GM19238 (cell line): ENCODE measurements at regions not wholly inside any gene's neighbourhood (a gene's known extent, or its start where the extent isn't known, plus 50 kb on each side); places are given as distances from the start of the nearest gene placed in this dataset.
"Not testable (repeated sequence)": the region's sequence is repeated elsewhere in the genome, so short reads cannot be mapped to it uniquely, and the experiment has no call there.

Experiments used
- DNase-seq: peaks from one replicate; pipeline ENCODE4 v3.0.0; 2011; ENCODE audit warnings: low spot score; ENCODE audit not compliant: insufficient read length

- DNase-seq, result no peak
Observed at GRCh38 chr10:109663122-109663521, 260.2 kb downstream of the XPNPEP1 start.

DNA sequence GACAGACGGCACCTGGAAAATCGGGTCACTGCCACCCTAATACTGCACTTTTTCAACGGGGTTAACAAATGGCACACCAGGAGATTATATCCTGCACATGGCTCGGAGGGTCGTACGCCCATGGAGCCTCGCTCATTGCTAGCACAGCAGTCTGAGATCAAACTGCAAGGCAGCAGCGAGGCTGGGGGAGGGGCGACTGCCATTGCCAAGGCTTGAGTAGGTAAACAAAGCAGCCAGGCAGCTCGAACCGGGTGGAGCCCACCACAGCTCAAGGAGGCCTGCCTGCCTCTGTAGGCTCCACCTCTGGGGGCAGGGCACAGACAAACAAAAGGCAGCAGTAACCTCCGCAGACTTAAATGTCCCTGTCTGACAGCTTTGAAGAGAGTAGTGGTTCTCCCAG is 270.7 kb downstream of the XPNPEP1 start:
- DNase-seq, result not testable (repeated sequence)

GRCh38 chr10:109650228-109650627 is 273.1 kb downstream of the XPNPEP1 start:
- DNase-seq, result no peak

GRCh38 chr10:109647627-109648026 is 275.7 kb downstream of the XPNPEP1 start:
- DNase-seq, result no peak

DNA sequence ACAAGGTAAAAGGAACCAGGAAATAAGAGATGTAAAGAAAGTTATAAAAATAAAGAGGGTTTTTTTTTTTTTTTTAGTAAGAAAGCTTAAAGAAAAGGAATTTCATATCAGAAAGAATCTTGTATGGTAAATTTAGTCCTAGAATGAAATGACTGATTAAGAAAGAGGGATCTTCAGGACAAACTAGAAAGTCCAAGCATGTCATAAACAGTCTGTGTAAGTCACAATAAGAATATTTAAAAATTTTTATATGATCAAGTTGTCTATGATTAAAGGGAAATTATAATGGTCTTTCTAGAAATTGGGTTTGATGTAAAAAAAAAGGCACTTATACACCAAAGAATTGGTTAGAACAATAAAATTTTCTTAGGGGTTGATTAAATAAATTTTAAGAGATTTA is 289.5 kb downstream of the XPNPEP1 start:
- no peak for DNase-seq

- not testable (repeated sequence) for DNase-seq
Observed at GRCh38 chr10:109633017-109633416, 290.3 kb downstream of the XPNPEP1 start.

DNA sequence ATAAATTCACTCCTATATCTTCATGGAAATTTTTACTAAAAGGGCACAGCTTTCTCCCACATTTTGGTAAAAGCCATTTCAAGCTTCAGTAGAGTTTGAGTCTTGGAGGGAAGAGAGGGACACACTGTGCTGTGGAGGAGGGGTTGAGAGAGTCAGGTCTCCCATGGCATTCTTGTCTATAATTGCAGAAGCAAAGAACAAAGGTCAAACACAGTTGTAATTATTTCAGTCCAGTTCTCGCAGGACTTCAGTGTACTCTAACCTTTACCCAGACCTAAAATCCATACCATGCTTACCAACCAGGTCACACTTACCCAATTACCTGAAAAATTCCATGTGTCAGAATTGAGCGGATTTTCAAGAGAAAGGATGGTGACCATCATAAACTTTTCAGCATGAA is 298.4 kb downstream of the XPNPEP1 start:
- DNase-seq, result no peak

- DNase-seq, result no peak
Observed at GRCh38 chr10:109622566-109622965, 300.7 kb downstream of the XPNPEP1 start.

DNA sequence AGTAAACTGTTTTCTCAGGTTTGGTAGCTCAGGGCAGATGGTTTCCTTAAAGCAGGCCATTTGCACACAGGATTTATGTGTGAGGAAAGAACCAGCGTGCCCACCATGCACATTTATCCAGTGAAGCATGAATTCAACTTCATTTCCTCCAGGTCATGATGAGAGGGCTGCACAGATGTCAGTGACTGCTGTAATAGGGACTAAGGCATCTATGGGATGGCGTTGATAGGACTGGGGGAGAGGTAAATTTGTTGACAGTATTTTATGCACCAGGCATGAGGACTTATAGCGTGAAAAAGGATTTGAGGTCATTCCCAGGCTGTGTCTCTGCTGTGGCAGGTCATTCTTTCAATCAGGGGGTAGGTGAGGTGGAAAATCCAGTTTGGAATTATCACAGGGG is 302.9 kb downstream of the XPNPEP1 start:
- no peak for DNase-seq

DNA sequence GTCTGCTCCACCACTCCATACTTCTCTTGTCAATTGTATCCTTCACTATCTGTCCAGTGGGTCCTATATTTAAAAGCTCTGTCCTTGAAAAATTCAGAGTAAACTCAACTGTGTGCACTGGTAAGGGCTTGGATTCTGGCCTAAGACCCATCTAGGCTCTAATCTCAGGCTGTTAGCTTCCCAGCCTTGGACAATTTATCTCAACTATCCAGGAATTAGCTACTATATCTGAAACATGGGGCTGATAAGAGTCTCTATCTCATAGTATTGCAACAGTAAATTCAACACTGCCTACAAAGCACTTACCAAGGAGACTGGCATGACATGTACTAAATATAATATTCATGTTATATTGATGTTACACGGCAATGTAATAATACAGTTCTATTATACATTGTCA is 303.4 kb downstream of the XPNPEP1 start:
- no peak for DNase-seq

GRCh38 chr10:109618748-109619147 is 304.6 kb downstream of the XPNPEP1 start:
- DNase-seq, result no peak

DNA sequence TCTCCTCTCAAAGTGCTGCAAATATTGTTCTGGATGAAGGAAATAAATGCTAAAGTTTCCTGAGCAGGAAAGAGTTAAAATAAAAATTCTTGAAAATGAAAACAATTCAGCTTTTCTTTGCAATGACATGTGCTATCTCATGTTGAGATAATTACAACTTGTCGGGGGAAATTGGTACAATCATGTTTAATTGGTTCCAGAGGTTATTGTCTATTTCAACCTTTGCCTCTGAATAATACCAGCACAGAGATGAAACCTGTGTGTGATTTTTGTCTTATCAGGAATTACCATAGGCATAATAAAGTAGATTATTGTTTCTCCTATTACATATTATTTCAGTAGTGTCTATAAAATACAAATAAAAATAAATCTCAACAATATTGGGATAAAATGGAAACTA is 305.0 kb downstream of the XPNPEP1 start:
- DNase-seq, result no peak

DNA sequence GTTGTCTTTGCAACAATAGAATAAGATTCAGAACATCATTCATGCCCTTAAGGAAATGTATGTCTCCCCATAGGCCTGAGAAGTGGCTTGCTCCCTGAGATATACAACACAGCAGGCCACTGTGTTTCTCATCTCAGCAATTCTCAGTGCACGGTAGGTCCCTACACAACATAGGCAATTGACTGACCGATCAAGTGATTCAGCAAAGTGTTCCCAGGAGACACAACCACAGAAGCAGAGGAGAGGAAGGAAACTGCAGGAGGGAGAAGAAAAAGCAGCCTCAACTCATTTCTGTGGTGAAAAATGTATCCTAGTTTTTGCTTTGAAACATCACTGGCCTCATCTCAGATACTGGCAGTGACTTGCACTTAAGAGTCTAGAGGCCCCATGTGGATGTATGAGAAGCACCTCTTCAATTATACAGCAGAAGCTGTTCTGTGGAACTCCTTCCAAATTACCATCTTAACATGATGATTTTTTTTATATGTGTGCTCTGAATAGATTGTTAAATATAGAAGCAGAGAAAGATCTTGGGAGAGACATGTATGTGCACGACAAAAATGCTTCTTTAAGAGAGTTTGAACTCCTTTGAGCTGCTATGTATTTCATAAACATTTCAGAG is 306.8 kb downstream of the XPNPEP1 start:
- no peak for DNase-seq

- not testable (repeated sequence) for DNase-seq
Observed at GRCh38 chr10:109595356-109595755, 328.0 kb downstream of the XPNPEP1 start.

DNA sequence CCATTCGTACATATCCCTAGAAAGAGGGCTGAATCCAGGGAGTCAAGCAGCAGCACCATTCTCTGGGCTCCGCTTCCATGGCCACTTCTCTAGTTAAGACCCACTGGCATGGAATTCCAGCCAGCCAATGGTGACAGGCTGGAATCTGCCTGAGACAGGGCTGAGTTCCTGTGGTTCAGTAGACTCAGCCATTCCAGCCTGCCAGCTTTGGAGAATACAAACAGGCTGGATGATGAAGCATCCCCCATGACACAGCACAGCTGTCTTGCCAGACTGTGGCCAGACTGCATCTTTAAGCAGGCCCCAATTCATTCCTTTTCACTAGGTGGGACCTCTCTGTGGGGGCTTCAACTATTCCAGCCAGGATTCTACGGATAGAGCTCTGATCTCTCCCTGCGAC is 329.6 kb downstream of the XPNPEP1 start:
- no peak for DNase-seq

DNA sequence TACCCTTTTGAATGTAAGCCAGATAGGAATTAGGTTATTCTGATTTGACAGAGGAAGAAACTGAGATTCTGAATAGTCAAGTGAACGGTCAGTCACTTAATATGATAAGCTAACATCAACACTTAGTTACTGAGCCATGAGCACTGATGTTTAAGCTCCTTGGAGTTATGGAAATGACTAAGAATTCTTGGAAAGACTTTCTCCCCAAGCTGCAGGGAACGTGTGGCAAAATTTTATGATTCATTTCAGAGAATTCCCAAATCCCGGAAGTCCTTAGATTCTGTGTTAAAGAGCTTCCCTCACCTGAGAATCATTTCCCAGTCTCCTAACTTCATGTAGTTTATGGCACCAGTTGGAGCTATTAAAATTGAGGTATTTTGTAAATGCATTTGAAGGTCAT is 330.9 kb downstream of the XPNPEP1 start:
- no peak for DNase-seq

DNA sequence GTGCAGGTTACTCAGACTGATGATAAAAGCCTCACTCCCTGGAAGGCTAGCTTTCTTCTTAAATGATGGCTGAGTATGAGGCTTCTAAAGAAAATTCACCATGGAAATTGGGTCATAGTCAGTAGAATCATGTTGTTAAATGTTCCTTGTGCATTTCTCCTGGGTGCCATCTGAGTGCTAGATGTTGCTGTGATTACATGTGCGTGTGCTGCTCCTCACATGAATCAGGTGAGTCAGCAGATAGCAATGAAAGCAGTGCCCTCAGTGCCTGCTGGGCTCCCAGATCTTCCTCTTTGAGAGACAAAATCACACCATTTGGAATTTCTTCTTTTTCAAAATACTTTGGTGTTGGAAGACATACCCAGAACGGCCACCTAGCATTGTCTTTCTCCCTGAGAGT is 331.7 kb downstream of the XPNPEP1 start:
- no peak for DNase-seq

DNA sequence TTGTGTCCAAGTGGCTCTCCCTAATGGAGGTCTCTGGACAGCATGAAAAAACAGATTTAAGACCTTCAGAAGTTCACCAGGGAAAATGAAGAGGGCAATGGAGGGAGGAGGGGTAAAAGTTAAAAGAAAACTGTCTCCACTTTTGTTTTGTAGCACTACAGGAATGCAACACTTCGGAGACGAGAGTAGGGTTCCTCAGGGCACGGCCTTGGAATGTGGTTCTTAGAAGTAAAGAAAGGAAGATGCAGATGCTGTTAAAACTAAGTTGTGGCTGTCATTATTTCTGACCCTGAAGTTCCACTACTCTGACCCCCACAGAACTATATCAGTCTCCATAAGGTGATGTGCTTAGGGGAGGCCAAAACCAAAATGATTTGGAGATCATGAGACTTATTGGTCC is 335.1 kb downstream of the XPNPEP1 start:
- DNase-seq, result no peak

GRCh38 chr10:109587366-109587765 is 335.9 kb downstream of the XPNPEP1 start:
- no peak for DNase-seq

DNA sequence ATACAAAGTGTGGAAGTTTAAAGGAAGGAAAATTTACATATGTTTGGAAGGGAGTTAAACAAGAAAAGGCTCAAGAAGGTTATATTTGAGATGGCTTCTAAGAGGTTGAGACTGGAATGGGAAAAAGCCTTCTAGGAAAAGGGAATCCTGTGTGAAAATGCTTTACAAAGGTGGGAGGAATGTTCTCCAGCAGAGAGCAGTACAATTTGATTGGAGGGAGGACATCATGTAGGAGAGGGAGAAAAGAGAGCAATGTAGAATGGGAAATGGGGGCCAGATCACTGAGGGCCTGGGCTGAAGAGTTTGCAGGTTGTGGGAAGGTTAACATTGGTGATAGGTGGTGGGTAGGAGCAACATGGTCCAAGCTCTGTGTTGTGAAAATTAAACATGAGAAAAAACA is 366.9 kb downstream of the XPNPEP1 start:
- no peak for DNase-seq

- not testable (repeated sequence) for DNase-seq
Observed at GRCh38 chr10:109542050-109542603, 381.2 kb downstream of the XPNPEP1 start.

DNA sequence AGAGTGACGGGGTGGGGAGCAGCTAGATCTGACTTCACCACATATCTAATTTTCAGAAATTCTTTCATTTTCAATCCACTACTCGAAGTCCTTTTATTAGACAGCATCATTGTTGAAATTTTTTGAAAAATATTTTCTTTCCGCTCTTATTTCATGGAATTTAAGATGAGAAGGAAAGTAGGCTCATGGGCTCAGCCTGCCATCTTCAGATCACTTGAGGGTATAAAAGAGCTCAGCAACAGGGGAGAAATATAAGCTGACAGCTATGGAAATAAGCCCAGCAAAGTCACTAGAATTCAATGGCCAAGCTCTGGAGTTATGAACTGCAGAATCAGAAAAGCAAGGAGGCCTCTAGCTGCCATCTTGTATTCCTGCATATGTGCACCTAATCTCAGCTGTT is 389.1 kb downstream of the XPNPEP1 start:
- DNase-seq, result no peak

- no peak for DNase-seq
Observed at GRCh38 chr10:109529258-109529657, 394.1 kb downstream of the XPNPEP1 start.

DNA sequence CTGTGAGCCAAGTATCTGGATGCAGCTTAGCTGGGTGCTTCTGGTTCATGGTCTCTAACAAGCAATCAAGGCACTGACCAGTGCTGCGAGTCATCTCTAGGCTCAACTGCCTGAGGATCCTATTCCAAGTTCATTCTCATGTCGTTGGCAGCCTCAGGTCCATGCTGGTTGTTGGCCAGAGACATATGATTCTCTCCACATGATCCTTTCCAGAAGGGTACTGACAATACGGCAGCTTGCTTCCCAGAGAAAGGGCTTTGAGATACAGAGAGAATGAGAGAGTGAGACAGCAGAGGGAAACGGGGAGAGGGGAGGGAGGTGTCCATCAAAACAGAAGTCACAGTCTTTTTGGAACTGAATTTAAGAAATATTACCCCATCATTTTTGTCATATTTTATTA is 405.6 kb downstream of the XPNPEP1 start:
- DNase-seq, result no peak
